GM12874 (cell line): ENCODE measurements at regions not wholly inside any gene's neighbourhood (a gene's known extent, or its start where the extent isn't known, plus 50 kb on each side); places are given as distances from the start of the nearest gene placed in this dataset.

ENCODE experiments used
- TF ChIP-seq, protein P1 (sequence below): IDR thresholded peaks from 2 replicates; pipeline ENCODE4 v1.5.1; 2011; ENCODE audit warnings: low read depth, mild to moderate bottlenecking, control low read depth, low read length, moderate library complexity; ENCODE audit not compliant: insufficient read depth

DNA sequence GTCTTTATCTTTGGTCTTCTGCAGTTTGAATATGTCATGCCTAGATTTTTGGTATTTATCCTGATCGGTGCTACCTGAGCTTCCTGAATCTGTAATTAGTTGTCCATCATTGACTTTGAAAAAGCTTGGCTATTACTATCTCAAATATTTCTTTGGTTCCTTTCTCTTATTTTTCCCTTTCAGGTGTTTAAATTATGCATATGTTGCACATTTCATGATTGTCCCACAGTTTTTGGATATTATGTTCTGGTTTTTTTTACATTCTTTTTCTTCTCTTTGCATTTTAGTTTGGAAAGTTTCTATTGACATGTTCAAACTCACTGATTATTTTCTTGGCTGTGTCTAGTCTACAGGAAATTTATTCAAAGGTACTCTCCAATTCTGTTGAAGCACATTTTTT lies 840.3 kb upstream of the LRRC4C start:
- TF ChIP-seq, protein P1, sequence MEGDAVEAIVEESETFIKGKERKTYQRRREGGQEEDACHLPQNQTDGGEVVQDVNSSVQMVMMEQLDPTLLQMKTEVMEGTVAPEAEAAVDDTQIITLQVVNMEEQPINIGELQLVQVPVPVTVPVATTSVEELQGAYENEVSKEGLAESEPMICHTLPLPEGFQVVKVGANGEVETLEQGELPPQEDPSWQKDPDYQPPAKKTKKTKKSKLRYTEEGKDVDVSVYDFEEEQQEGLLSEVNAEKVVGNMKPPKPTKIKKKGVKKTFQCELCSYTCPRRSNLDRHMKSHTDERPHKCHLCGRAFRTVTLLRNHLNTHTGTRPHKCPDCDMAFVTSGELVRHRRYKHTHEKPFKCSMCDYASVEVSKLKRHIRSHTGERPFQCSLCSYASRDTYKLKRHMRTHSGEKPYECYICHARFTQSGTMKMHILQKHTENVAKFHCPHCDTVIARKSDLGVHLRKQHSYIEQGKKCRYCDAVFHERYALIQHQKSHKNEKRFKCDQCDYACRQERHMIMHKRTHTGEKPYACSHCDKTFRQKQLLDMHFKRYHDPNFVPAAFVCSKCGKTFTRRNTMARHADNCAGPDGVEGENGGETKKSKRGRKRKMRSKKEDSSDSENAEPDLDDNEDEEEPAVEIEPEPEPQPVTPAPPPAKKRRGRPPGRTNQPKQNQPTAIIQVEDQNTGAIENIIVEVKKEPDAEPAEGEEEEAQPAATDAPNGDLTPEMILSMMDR: no peak

GRCh38 chr11:42301777-42302176 lies 842.3 kb upstream of the LRRC4C start:
- TF ChIP-seq, protein P1: no peak

GRCh38 chr11:42311514-42311913 lies 852.1 kb upstream of the LRRC4C start:
- TF ChIP-seq, protein P1: no peak

DNA sequence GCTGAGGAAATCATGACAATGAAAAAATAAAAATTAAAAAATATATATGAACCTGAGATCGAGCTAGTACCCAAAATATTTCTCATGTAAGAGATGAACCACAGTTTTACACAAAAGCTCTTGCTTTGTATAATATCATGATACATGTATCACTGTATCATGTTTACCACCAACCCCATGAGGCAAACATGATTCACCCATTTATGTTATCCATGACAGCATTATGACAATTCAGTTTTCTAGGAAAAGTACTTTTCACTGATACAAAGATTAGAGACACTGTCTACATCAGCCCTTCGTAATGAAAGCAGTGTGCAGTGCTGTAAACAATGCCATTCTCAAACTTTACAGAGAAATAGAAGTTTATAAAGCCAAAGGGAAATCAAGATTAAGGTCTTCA lies 852.5 kb upstream of the LRRC4C start:
- TF ChIP-seq, protein P1: no peak

- TF ChIP-seq, protein P1: no peak
Measured at GRCh38 chr11:42315267-42315666, 855.8 kb upstream of the LRRC4C start.

DNA sequence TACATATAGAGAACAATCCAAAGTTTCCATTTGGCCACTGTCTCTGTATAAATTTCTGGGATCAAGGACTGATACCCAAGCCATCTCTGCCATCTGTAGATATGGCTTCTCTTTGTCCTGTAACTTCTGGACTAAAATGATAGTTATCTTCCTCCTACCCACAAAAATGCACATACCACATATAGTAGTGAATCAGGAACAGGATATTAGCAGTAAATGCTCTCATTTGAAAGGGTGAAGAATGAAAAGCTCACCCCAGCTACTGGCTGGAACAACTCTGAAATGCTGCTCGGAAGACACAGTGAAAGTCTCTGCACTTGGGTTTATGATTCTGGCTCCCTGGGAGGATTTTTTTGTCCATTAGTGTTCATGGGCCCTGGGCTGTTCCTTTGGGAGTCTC lies 856.4 kb upstream of the LRRC4C start:
- TF ChIP-seq, protein P1: no peak

GRCh38 chr11:42319921-42320320 lies 860.5 kb upstream of the LRRC4C start:
- TF ChIP-seq, protein P1: no peak
